Hepatocyte (in vitro differentiated cells): ENCODE measurements at regions not wholly inside any gene's neighbourhood (a gene's known extent, or its start where the extent isn't known, plus 50 kb on each side); places are given as distances from the start of the nearest gene placed in this dataset.

Experiments used
- DNase-seq: peaks from one replicate; pipeline ENCODE4 v3.0.0-alpha.2; 2016; ENCODE audit warnings: low spot score
- H2AFZ ChIP-seq: fragments of 200-600 bp; sonication (generic); 2 replicates; pipeline ENCODE4 v1.6.0; 2016; ENCODE audit warnings: antibody characterized with exemption, mild to moderate bottlenecking
- H3K27ac ChIP-seq: fragments of 200-600 bp; sonication (generic); 2 replicates; pipeline ENCODE4 v1.5.1; 2016; ENCODE audit warnings: mild to moderate bottlenecking
- H3K27me3 ChIP-seq: fragments of 200-600 bp; sonication (generic); 2 replicates; pipeline ENCODE4 v1.6.1; 2016
- H3K36me3 ChIP-seq: fragments of 200-600 bp; sonication (generic); replicated peaks from 2 replicates; pipeline ENCODE4 v1.5.1; 2016; ENCODE audit warnings: low read depth; ENCODE audit not compliant: insufficient read depth
- H3K4me1 ChIP-seq: fragments of 200-600 bp; sonication (generic); 2 replicates; pipeline ENCODE4 v1.5.1; 2016; ENCODE audit warnings: mild to moderate bottlenecking, moderate library complexity; ENCODE audit not compliant: insufficient read depth
- H3K4me2 ChIP-seq: fragments of 200-600 bp; sonication (generic); 2 replicates; pipeline ENCODE4 v1.6.0; 2016
- H3K4me3 ChIP-seq: fragments of 200-600 bp; sonication (generic); 2 replicates; pipeline ENCODE4 v1.5.1; 2016; ENCODE audit warnings: mild to moderate bottlenecking
- H3K79me2 ChIP-seq: fragments of 200-600 bp; sonication (generic); 2 replicates; pipeline ENCODE4 v1.6.0; 2017; ENCODE audit warnings: mild to moderate bottlenecking
- H3K9me2 ChIP-seq: fragments of 200-600 bp; sonication (generic); replicated peaks from 2 replicates; pipeline ENCODE4 v1.6.0; 2017; ENCODE audit warnings: mild to moderate bottlenecking; ENCODE audit not compliant: insufficient read depth
- H3K9me3 ChIP-seq: fragments of 200-600 bp; sonication (generic); 2 replicates; pipeline ENCODE4 v1.5.1; 2016; ENCODE audit warnings: low read depth, mild to moderate bottlenecking
- H4K20me1 ChIP-seq: fragments of 200-600 bp; sonication (generic); 2 replicates; pipeline ENCODE4 v1.6.0; 2016; ENCODE audit warnings: mild to moderate bottlenecking; ENCODE audit not compliant: insufficient read depth, poor library complexity, severe bottlenecking
- CTCF ChIP-seq: fragments of 200-600 bp; sonication (generic); IDR thresholded peaks from 2 replicates; pipeline ENCODE4 v1.5.1; 2016; ENCODE audit warnings: antibody characterized with exemption, mild to moderate bottlenecking; ENCODE audit not compliant: poor library complexity
- EZH2 ChIP-seq: fragments of 200-600 bp; sonication (generic); IDR thresholded peaks from 2 replicates; pipeline ENCODE4 v1.6.1; 2016; ENCODE audit warnings: antibody characterized with exemption, mild to moderate bottlenecking, borderline replicate concordance
- EZH2phosphoT487 ChIP-seq: fragments of 200-600 bp; sonication (generic); IDR thresholded peaks from one replicate; pipeline ENCODE4 v1.6.1; 2018; ENCODE audit warnings: antibody characterized with exemption, mild to moderate bottlenecking, low read depth, moderate library complexity; ENCODE audit not compliant: unreplicated experiment, severe bottlenecking
- WGBS: methylation state at CpG from one replicate; pipeline ENCODE4 v1.1.6; 2016; ENCODE audit warnings: low lambda C conversion rate; ENCODE audit errors: missing lambda C conversion rate; 5-methylcytosine and 5-hydroxymethylcytosine counted together

DNA sequence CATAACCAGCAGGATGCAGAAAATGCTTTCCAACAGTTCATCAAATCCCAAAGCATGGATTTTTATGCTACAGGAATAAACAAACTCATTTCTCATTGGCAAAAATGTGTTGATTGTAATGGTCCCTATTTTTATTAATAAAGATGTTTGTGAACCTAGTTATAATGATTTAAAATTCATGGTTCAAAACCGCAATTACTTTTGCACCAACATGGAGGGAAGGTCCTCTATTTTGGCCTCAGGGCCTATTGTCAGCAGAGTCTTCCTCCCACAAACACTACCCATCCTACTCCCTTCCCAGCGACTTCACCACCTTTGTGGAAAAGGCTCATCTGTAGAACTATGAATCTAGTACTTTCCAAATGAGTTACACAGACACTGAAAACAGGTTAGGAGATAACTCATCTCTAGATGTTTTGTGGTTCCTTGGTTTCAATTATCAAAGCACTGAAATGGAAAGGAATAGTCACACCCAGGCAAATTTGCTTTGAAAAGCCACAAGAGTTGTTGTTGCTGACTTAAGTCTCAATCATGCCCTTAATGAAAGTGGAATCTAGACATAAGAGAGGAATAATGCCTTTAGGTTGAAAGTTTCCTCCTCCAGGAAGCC lies 59.4 kb upstream of the FRMD4A start:
- Histone ChIP-seq H3K4me2 (no peak overlapping the region), H3K4me3 (no peak overlapping the region), H3K9me3 (no peaks in the 10 kb centered on the region), H4K20me1 (no peaks in the 10 kb centered on the region), H2AFZ (no peak overlapping the region), H3K27me3 (no peaks in the 10 kb centered on the region), H3K79me2 (no peaks in the 10 kb centered on the region), H3K4me1 (no peaks in the 10 kb centered on the region), H3K27ac (no peak overlapping the region), H3K36me3 (no peaks in the 10 kb centered on the region), H3K9me2 (no peaks in the 10 kb centered on the region)
- no peak for DNase-seq
- 81% methylated on average over 2 of the region's 2 CpGs for WGBS
- TF ChIP-seq CTCF = no peak
- TF ChIP-seq EZH2 = no peak
- no peak for TF ChIP-seq EZH2phosphoT487

- Histone ChIP-seq H3K27me3 (no peaks in the 10 kb centered on the region), H3K36me3 (no peaks in the 10 kb centered on the region), H3K4me3 (no peak overlapping the region), H3K79me2 (no peaks in the 10 kb centered on the region), H3K27ac (no peak overlapping the region), H4K20me1 (no peaks in the 10 kb centered on the region), H3K9me2 (no peaks in the 10 kb centered on the region), H3K9me3 (no peaks in the 10 kb centered on the region), H3K4me2 (no peak overlapping the region), H3K4me1 (no peaks in the 10 kb centered on the region), H2AFZ (no peak overlapping the region)
- 69% methylated on average over 13 of the region's 13 CpGs for WGBS
- DNase-seq = no peak
- TF ChIP-seq CTCF = no peak
- TF ChIP-seq EZH2 = no peak
Measured at GRCh38 chr10:14385596-14386593, 55.2 kb upstream of the FRMD4A start.

DNA sequence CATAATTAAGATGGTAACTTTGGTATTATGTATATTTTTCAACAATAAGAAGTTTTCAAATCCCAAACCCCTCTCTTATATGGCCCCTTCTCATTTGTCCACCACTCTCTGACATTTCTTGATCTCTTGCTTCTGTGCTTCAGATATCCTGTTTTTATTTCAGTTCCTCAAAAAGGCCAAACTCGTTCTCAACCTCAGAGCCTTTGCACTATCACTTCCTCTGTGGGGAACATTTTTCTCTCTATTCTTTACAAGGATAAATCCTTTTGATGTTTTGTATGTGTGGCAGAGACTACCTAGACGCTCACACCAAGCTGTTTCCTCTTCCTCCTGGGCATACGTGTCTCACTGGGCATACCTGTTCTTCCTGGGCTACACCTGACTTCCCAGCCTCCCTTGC lies 54.2 kb upstream of the FRMD4A start:
- H3K79me2 ChIP-seq = no peaks in the 10 kb centered on the region
- 84% methylated on average over 3 of the region's 3 CpGs for WGBS
- H3K27ac ChIP-seq = no peak overlapping the region
- H3K9me3 ChIP-seq = no peaks in the 10 kb centered on the region
- TF ChIP-seq CTCF (no peak), EZH2phosphoT487 (no peak), EZH2 (no peak)
- no peak overlapping the region for H3K4me2 ChIP-seq
- no peaks in the 10 kb centered on the region for H3K36me3 ChIP-seq
- DNase-seq = no peak
- no peaks in the 10 kb centered on the region for H4K20me1 ChIP-seq
- no peak overlapping the region for H2AFZ ChIP-seq
- H3K4me1 ChIP-seq = no peaks in the 10 kb centered on the region
- H3K9me2 ChIP-seq = no peaks in the 10 kb centered on the region
- no peak overlapping the region for H3K4me3 ChIP-seq
- no peaks in the 10 kb centered on the region for H3K27me3 ChIP-seq
